Esophagus squamous epithelium (tissue), 5 donors: ENCODE measurements at regions not wholly inside any gene's neighbourhood (a gene's known extent, or its start where the extent isn't known, plus 50 kb on each side); places are given as distances from the start of the nearest gene placed in this dataset.

Experiments used
- DNase-seq: peaks from one replicate; lab custom pipeline; 2025; lab: John Stamatoyannopoulos, UW
- H3K27ac ChIP-seq, 4 donors: fragments of 200-600 bp; sonication (generic); one replicate each; pipeline ENCODE4 v1.5.1; 2016 to 2019; ENCODE audit warnings: mild to moderate bottlenecking in 1 of 4
- H3K27me3 ChIP-seq, 4 donors: fragments of 200-600 bp; sonication (generic); 1 replicate in 3 of 4; 2 replicates in 1 of 4; pipeline versions ENCODE4 v1.5.1 to v1.6.0; 2017 to 2021; ENCODE audit warnings: antibody characterized with exemption in 1 of 4
- H3K36me3 ChIP-seq, 3 donors: fragments of 200-600 bp; sonication (generic); one replicate each; pipeline ENCODE4 v1.5.1; 2016 to 2019
- H3K4me1 ChIP-seq, 3 donors: fragments of 200-600 bp; sonication (generic); one replicate each; pipeline ENCODE4 v1.5.1; 2017 to 2019
- H3K4me3 ChIP-seq, 4 donors: fragments of 200-600 bp; sonication (generic); 1 replicate in 3 of 4; 2 replicates in 1 of 4; pipeline ENCODE4 v1.5.1; 2016 to 2019; ENCODE audit warnings: mild to moderate bottlenecking in 2 of 4, moderate library complexity in 1 of 4
- H3K9me3 ChIP-seq, 3 donors: fragments of 200-600 bp; sonication (generic); one replicate each; pipeline ENCODE4 v1.5.1; 2016 to 2019
- CTCF ChIP-seq, 6 experiments: fragments of 450-650 bp in 4 of 6; fragments of 200-600 bp in 2 of 6; sonication (generic) in 2 of 6; IDR thresholded peaks; one replicate each; pipeline ENCODE4 v1.5.1; 2016 to 2019; ENCODE audit warnings: antibody characterized with exemption in 6 of 6, mild to moderate bottlenecking in 4 of 6, moderate library complexity in 4 of 6
- POLR2A ChIP-seq, 4 donors: fragments of 450-650 bp; IDR thresholded peaks; one replicate each; pipeline ENCODE4 v1.6.1; 2017; ENCODE audit warnings: antibody characterized with exemption in 4 of 4, mild to moderate bottlenecking in 4 of 4, moderate library complexity in 3 of 4
- WGBS, 2 donors: methylation state at CpG; one replicate each; pipeline ENCODE4 v1.1.5; 2018; 5-methylcytosine and 5-hydroxymethylcytosine counted together
- intact Hi-C: fragments of 100-400 bp; cut with DNase I; formaldehyde crosslinking; loops from one replicate; pipeline ENCODE4 v1.15.0; 2022
- donor health status: DM: yes; HTN: yes; CAD: no.

- no peak for DNase-seq
- H3K27me3 ChIP-seq = no peaks in the 10 kb centered on the region
- no peak for TF ChIP-seq CTCF (IDR thresholded peaks at IDR 0.05)
- no peak for TF ChIP-seq POLR2A (IDR thresholded peaks at IDR 0.05)
- H3K36me3 ChIP-seq = no peaks in the 10 kb centered on the region
- no peaks in the 10 kb centered on the region for H3K9me3 ChIP-seq
- WGBS, 2 donors = 45 to 51% methylated on average over 4 of the region's 4 CpGs
- H3K4me3 ChIP-seq = no peak overlapping the region
- peaks cover 0 to 4% (median 0%) of the 10 kb centered on the region in 3 donors for H3K4me1 ChIP-seq
- intact Hi-C loops = no loop called here
- H3K27ac ChIP-seq = no peak overlapping the region
Measured at GRCh38 chr4:155506745-155507144, 130.0 kb upstream of the MAP9 start.

GRCh38 chr4:155505321-155505720 is 128.6 kb upstream of the MAP9 start:
- no peak overlapping the region for H3K4me3 ChIP-seq
- no peak for TF ChIP-seq CTCF (IDR thresholded peaks at IDR 0.05)
- no peak for TF ChIP-seq POLR2A (IDR thresholded peaks at IDR 0.05)
- H3K27me3 ChIP-seq = no peaks in the 10 kb centered on the region

GRCh38 chr4:155497306-155497705 is 120.5 kb upstream of the MAP9 start:
- intact Hi-C loops = no loop called here
- no peaks in the 10 kb centered on the region for H3K27me3 ChIP-seq
- no peaks in the 10 kb centered on the region for H3K9me3 ChIP-seq
- H3K4me3 ChIP-seq = no peak overlapping the region
- H3K36me3 ChIP-seq = no peaks in the 10 kb centered on the region
- no peak for DNase-seq
- TF ChIP-seq POLR2A (IDR thresholded peaks at IDR 0.05) = no peak
- TF ChIP-seq CTCF (IDR thresholded peaks at IDR 0.05) = no peak
- 80 to 81% methylated on average over 4 of the region's 4 CpGs for WGBS, 2 donors
- no peak overlapping the region for H3K27ac ChIP-seq
- no peaks in the 10 kb centered on the region for H3K4me1 ChIP-seq

More at GRCh38 chr4:155505321-155505720, 128.6 kb upstream of the MAP9 start:
- Histone ChIP-seq H3K27ac (no peak overlapping the region), H3K9me3 (no peaks in the 10 kb centered on the region), H3K4me1 (peaks cover 0 to 3% (median 0%) of the 10 kb centered on the region in 3 donors), H3K36me3 (no peaks in the 10 kb centered on the region)
- WGBS, 2 donors = 45 to 54% methylated on average over 3 of the region's 3 CpGs
- DNase-seq = no peak
- intact Hi-C loops = no loop called here

GRCh38 chr4:155496294-155496626 is 119.5 kb upstream of the MAP9 start:
- 63 to 65% methylated on average over 3 of the region's 3 CpGs for WGBS, 2 donors
- Histone ChIP-seq H3K9me3 (no peaks in the 10 kb centered on the region), H3K27me3 (no peaks in the 10 kb centered on the region), H3K27ac (no peak overlapping the region), H3K36me3 (no peaks in the 10 kb centered on the region), H3K4me1 (no peaks in the 10 kb centered on the region), H3K4me3 (no peak overlapping the region)
- TF ChIP-seq POLR2A (IDR thresholded peaks at IDR 0.05) (no peak), CTCF (IDR thresholded peaks at IDR 0.05) (no peak)
- no peak for DNase-seq
- intact Hi-C loops = no loop called here

GRCh38 chr4:155495572-155496293 is 119.0 kb upstream of the MAP9 start:
- no peak for TF ChIP-seq POLR2A (IDR thresholded peaks at IDR 0.05)
- no peak for TF ChIP-seq CTCF (IDR thresholded peaks at IDR 0.05)
- Histone ChIP-seq H3K4me1 (no peaks in the 10 kb centered on the region), H3K27ac (no peak overlapping the region), H3K4me3 (no peak overlapping the region), H3K36me3 (no peaks in the 10 kb centered on the region), H3K27me3 (no peaks in the 10 kb centered on the region), H3K9me3 (no peaks in the 10 kb centered on the region)
- no peak for DNase-seq
- intact Hi-C loops = no loop called here
- 81 to 83% methylated on average over 11 of the region's 11 CpGs for whole genome bisulfite sequencing, 2 donors
